GM03348 (cell line): ENCODE measurements at regions not wholly inside any gene's neighbourhood (a gene's known extent, or its start where the extent isn't known, plus 50 kb on each side); places are given as distances from the start of the nearest gene placed in this dataset.
"Not testable (repeated sequence)": the region's sequence is repeated elsewhere in the genome, so short reads cannot be mapped to it uniquely, and the experiment has no call there.

Experiments used
- DNase-seq: peaks from one replicate; pipeline ENCODE4 v3.0.0; 2012; ENCODE audit warnings: low spot score

- no peak for DNase-seq
These were observed 80.2 kb upstream of the GJB6 start for GRCh38 chr13:20312292-20312691.

GRCh38 chr13:20311596-20311995 is 79.5 kb upstream of the GJB6 start:
- no peak for DNase-seq

- DNase-seq: no peak
These were observed 78.9 kb upstream of the GJB6 start for GRCh38 chr13:20311022-20311421.

DNA sequence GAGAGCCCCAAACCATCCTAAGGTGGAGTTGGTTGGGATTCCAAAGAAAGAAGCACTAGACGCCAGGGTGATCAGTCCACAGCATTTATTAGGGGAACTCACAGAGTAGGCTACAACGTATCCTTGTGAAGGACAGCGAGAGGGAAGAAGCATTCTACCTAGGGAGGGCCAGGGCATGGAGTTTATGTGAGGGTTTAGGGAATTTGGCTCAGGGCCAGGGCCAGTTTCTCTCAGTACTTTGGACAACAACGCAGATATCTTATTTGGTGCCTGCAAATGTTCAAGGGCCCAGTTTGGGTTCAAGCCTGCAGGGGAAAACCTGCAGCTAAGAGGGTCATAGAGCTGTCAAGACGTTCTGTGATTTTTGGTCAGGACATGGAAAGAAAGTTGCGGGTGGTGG is 73.9 kb upstream of the GJB6 start:
- DNase-seq: no peak

- DNase-seq: no peak
These were observed 73.5 kb upstream of the GJB6 start for GRCh38 chr13:20305587-20305986.

- DNase-seq: not testable (repeated sequence)
These were observed 71.9 kb upstream of the GJB6 start for GRCh38 chr13:20304061-20304460.

DNA sequence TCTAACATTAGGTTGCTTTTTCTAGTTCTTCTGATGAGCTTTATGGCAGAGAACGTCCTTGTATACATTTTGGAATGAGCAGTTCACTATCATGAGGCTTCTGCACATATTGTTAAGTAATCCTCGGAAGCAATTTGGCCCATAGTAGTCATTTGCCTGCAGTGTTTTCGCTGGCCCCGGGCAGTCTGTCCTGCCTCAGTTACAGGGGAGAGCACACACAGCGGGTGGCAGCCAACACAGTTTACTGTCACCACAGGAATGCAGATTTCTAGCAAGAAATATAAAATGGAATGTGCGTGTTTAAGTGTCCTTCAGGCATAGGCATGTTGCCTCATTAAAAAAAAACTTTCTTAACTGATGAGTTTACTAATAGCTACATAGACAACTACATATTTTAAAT is 71.5 kb upstream of the GJB6 start:
- no peak for DNase-seq

DNA sequence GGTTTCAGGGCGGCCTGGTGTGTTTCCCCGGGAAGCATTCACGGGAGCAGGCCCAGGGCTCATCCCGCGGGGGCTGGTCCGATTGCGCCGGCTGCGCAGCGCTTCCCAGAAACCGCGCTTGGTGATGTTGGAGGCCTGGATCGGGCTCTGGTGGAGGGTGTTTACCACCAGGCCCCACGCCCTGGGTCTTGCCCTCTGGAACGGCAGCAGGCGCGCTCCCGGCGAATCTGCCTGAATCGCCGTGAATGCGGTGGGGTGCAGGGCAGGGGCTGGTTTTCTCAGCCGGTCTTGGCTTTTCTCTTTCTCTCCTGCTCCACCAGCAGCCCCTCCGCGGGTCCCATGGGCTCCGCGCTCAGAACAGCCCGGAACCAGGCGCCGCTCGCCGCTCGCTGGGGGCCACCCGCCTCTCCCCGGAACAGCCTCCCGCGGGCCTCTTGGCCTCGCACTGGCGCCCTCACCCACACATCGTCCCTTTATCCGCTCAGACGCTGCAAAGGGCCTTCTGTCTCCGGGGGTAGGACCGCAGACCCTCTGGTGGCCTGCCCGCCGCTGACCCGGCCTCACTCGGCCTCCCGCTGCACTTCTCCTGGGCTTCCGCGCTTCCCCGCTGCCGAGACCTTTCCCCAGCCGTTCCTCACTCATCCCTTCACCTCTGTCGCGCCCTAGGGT is 69.4 kb upstream of the GJB6 start:
- peak; percentile 37 for DNase-seq

DNA sequence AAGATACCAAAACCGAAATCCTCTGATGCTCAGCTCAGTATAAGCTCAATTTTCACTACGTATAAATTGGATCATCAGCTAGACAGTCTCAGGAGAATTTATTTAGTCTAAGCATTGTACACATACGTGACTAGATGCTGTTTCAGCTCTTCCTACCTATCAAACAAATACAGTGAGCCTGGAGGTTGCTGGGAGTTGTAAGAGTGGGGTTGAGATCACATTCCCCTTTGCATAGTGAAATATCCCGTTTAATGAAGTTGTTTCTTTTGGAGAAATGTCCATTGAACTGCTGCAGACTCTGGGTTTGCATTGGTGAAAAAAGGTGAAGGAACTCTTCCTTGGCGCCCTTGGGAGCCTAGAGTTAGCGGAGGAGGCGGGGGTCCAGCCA is 68.9 kb upstream of the GJB6 start:
- DNase-seq: no peak

- DNase-seq: no peak
These were observed 65.1 kb upstream of the GJB6 start for GRCh38 chr13:20297181-20297580.

- no peak for DNase-seq
These were observed 63.8 kb upstream of the GJB6 start for GRCh38 chr13:20295956-20296355.

- no peak for DNase-seq
These were observed 62.4 kb upstream of the GJB6 start for GRCh38 chr13:20294497-20294896.

DNA sequence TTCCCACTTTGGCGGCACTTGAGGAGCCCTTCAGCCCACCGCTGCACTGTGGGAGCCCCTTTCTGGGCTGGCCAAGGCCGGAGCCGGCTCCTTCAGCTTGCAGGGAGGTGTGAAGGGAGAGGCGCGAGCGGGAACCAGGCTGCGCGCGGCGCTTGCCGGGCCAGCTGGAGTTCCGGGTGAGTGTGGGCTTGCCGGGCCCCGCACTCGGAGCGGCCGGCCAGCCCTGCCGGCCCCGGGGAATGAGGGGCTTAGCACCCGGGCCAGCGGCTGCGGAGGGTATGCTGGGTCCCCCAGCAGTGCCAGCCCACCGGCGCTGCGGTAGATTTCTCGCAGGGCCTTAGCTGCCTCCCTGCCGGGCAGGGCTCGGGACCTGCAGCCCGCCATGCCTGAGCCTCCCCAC is 60.2 kb upstream of the GJB6 start:
- DNase-seq: not testable (repeated sequence)

GRCh38 chr13:20291675-20292074 is 59.6 kb upstream of the GJB6 start:
- DNase-seq: no peak

DNA sequence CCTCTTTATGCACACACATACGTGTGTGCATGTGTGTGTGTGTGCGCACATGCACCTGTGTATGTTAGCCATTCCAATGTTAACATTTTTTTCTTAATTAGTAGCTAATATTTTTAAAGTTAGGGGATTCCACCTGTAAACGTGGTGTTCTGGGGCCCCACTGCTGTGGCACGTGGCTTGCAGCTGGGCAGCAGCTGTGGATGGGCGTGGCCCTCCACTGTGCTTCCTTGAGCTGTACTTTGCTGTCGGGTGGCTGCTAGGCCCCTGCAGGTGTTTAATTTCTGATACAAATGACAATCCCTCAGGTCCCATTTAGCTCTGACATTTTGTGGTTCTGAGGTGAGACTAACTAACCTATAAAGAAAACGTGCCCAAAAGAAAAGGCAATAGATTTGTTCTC is 58.9 kb upstream of the GJB6 start:
- no peak for DNase-seq

DNA sequence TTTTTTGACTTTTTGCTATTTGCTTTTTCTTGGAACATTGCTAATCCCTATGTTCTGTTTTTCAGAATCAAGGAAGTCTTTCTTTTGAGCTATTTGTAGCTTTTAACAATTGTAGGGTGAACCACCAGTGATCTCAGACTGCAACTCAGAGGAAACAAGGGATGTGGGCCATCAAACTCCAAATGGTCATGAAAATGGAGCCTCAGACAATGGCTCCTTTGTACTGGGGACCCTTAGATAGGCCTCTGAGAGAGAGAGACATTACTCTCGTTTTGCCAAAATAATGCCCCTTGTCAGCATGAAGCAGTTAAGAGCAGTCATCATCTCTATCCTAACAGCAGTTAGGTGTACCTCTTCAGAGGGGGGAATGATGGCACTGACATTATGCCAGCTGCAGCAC is 56.4 kb upstream of the GJB6 start:
- no peak for DNase-seq

GRCh38 chr13:20287976-20288375 is 55.9 kb upstream of the GJB6 start:
- DNase-seq: no peak

GRCh38 chr13:20285530-20285929 is 53.4 kb upstream of the GJB6 start:
- no peak for DNase-seq
